Astrocyte (in vitro differentiated cells and primary cell): ENCODE measurements at regions not wholly inside any gene's neighbourhood (a gene's known extent, or its start where the extent isn't known, plus 50 kb on each side); places are given as distances from the start of the nearest gene placed in this dataset.

Source experiments
- EZH2 ChIP-seq: IDR thresholded peaks from 2 replicates; pipeline ENCODE4 v1.6.1; 2012; ENCODE audit warnings: mild to moderate bottlenecking, low read length, inconsistent platforms; ENCODE audit not compliant: insufficient read depth
- TF ChIP-seq, protein P1 (sequence below): IDR thresholded peaks from 2 replicates; pipeline ENCODE4 v1.5.1; 2011; ENCODE audit warnings: low read depth, mild to moderate bottlenecking, inconsistent platforms, low read length, moderate library complexity; ENCODE audit not compliant: insufficient read depth

DNA sequence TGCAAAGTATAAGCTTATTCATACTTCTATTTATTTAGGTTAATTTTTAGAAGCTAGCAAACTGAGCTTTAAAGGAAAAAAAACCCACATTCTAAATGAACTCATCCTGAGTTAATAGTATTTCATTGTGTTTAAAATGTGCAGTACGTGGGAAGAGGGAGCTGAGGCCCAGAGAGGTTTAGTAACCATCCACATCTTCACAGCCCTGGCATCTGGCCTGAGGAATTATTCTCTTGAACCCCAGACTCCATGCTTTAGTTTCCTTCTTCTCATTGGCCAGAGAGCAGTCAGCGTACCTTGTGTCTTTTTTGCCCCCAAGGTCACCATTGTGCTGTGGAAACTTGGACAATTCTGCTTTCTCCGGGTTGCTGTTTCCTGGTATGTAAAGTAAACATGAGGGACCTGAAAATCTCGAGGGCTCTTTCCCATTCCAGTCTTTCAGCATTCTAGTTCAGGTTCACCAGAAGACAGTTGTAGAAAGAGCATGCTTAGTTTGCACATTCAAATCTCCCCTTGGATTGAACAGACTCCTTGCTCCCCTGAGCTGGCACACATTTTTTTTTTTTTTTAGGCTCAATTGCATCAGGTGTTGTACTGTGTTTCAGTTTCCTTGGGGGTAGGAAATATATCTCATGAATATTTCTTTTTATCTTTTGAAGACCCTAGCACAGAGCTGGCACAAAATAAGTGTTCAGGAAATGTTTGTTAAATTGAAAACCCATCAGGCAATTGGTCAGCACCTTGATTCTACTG, 81.4 kb downstream of the MYCN start:
- no peak for TF ChIP-seq EZH2
- TF ChIP-seq, protein P1, sequence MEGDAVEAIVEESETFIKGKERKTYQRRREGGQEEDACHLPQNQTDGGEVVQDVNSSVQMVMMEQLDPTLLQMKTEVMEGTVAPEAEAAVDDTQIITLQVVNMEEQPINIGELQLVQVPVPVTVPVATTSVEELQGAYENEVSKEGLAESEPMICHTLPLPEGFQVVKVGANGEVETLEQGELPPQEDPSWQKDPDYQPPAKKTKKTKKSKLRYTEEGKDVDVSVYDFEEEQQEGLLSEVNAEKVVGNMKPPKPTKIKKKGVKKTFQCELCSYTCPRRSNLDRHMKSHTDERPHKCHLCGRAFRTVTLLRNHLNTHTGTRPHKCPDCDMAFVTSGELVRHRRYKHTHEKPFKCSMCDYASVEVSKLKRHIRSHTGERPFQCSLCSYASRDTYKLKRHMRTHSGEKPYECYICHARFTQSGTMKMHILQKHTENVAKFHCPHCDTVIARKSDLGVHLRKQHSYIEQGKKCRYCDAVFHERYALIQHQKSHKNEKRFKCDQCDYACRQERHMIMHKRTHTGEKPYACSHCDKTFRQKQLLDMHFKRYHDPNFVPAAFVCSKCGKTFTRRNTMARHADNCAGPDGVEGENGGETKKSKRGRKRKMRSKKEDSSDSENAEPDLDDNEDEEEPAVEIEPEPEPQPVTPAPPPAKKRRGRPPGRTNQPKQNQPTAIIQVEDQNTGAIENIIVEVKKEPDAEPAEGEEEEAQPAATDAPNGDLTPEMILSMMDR = no peak
